GM12865 (cell line): ENCODE measurements at regions not wholly inside any gene's neighbourhood (a gene's known extent, or its start where the extent isn't known, plus 50 kb on each side); places are given as distances from the start of the nearest gene placed in this dataset.

Experiments used
- DNase-seq: peaks from one replicate; pipeline ENCODE4 v3.0.0; 2010; ENCODE audit warnings: low read depth
- H3K4me3 ChIP-seq: 2 replicates; pipeline ENCODE4 v1.5.1; 2011; ENCODE audit warnings: mild to moderate bottlenecking, low read depth, low read length, control low read depth
- TF ChIP-seq, protein P1 (sequence below): IDR thresholded peaks from 2 replicates; pipeline ENCODE4 v1.5.1; 2011; ENCODE audit warnings: low read length, control low read depth, low read depth, inconsistent platforms; ENCODE audit not compliant: insufficient read depth; ENCODE audit errors: missing control alignments

DNA sequence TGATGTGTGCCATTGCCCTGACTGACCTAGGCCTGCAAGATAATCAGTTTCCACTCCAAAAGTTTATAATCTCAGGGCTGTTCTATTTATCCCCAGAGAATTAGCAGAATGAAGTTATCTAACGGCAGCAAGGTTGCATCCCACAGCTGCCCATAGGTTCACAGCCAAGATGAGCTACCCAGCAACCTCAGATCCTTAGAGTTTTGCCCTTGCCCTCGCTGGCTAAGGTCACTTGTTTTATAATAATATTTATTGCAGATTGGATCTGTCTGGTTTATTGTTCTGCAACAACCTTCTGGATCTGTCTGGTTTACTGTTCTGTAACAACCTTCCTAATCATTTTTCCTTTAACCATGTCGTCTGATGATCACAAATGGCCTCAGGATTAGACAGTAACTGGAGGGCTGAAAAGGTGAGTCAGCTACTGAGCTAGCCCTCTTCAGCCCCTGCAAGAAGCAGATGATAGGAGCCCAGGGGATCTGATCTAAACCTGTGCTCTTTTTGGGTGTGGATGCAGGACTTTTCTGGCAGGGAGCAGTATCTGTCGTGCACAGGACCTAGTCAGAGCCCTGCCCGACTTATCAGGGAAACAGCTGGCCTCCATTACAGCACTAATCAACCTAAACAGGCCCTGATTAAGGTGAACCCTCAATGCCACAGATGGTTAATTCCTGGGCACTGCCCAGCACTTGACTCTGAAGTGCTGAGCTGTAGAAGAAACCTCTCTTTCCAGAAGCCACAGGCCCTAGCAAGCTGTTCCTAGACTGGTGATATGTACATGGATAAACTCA lies 642.9 kb upstream of the KIRREL3 start:
- no peak overlapping the region for H3K4me3 ChIP-seq
- TF ChIP-seq, protein P1, sequence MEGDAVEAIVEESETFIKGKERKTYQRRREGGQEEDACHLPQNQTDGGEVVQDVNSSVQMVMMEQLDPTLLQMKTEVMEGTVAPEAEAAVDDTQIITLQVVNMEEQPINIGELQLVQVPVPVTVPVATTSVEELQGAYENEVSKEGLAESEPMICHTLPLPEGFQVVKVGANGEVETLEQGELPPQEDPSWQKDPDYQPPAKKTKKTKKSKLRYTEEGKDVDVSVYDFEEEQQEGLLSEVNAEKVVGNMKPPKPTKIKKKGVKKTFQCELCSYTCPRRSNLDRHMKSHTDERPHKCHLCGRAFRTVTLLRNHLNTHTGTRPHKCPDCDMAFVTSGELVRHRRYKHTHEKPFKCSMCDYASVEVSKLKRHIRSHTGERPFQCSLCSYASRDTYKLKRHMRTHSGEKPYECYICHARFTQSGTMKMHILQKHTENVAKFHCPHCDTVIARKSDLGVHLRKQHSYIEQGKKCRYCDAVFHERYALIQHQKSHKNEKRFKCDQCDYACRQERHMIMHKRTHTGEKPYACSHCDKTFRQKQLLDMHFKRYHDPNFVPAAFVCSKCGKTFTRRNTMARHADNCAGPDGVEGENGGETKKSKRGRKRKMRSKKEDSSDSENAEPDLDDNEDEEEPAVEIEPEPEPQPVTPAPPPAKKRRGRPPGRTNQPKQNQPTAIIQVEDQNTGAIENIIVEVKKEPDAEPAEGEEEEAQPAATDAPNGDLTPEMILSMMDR, result no peak
- no peak for DNase-seq

DNA sequence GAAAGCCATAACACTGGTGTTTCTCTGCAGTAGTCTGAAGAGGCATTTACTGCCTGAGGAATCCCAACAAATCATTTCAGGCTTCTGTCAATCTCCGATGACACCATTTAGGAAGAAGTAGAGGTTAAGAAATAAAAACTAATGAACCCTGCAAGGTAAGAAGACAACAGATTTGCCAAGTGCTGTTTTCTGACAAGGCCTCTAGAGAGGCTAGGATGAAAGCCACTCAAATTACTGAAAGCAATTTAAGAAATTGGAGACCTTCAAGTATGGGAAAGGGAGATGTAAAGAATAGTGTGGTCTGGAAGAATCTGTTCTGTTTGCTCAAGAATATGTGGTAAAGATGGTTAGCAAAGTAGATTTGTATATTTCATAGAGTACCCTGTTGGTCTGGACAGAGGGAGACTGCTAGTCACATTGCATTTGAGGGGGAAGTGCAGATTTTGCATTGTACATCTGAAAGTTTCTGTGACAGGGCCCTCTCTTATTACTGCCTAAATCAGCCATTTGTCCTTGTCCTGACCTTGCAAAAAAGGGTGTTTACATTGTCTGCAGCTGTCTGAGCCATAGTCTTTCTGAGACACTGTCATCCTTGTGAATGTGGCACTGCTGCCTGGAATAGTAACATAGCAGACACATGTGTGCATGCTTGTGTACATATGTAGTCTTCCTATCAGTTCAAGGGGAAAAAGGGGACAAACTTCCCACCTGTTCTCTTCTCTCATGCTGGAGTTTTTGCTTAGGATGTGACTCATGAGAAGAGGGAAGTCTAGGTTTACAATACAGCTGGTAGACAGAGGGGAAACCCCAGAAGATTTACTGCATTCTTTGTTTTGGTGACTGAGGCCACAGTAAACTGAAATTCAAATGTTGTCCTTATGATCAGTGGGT lies 640.2 kb upstream of the KIRREL3 start:
- DNase-seq, result no peak
- TF ChIP-seq, protein P1, result no peak
- no peak overlapping the region for H3K4me3 ChIP-seq

DNA sequence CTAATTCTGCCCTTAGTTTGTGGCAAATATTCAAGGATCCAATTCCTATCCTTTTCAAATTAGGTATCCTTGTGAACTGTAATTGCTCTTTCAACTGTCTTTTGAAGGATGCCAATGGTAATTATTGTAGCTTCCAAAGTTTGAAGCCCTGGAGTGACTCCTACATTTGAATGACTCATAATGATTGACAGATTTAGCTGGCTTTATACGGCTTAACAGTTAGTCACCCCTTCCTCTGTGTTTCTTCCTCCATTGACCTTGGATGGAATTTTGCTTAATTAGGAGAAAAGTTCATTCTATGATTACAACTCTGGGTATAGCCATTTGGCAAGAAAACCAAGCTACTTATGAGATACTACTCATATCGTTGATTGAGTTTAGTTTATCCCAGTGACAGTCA lies 639.3 kb upstream of the KIRREL3 start:
- no peak overlapping the region for H3K4me3 ChIP-seq
- TF ChIP-seq, protein P1, result no peak
- DNase-seq, result no peak

DNA sequence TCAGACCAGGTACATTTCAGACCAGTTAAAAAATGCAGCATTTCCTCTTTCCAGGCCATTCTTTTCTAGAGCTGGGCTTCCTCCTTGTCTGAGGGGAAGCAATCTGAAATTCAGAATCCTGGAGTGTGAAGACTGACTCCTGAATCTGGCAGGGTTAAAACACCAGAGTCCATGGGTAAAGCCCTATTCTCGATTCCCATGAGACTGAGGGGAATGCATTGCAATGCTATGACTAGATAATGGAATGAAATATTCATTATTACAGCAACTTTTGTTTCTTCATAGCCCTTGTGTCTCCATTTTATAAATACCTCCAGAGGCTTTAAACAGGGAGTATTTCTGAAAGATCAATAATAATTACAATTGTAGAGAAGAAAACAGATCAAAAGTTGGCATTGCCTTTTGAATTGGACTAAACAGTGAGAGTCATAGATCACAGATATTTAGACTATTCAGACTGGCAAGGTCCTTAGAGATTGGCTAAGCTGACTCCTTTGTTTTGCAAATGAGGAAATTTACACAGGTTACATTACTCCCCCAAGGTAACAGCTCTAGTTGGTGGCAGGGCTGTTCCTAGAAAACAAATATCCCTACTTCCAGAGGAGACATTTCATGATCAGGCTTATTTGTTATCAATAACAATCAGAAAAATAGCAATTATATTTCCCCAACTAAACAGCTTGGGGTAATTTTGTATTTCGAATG lies 632.6 kb upstream of the KIRREL3 start:
- TF ChIP-seq, protein P1, result no peak
- no peak for DNase-seq
- no peak overlapping the region for H3K4me3 ChIP-seq

DNA sequence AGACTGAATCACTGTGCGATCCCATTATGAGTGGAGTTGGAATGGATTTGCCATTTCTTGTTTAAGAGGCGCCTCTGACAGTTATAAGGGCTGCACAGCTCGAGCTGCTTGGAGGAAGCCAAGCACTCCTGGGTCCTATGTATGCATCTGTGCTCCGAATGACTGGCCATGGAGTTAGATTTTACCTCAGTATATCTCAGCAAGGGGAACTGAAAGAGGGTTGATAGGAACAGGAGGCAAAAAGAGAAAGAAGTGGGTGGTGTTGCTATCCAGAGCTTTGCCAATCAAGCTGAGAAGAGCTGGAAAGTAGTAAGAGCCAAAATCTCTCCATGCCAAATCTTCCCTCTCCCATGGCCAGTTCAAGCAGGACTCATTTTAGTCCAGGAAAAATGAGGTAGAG lies 632.0 kb upstream of the KIRREL3 start:
- no peak for DNase-seq
- TF ChIP-seq, protein P1, result no peak
- H3K4me3 ChIP-seq, result no peak overlapping the region

DNA sequence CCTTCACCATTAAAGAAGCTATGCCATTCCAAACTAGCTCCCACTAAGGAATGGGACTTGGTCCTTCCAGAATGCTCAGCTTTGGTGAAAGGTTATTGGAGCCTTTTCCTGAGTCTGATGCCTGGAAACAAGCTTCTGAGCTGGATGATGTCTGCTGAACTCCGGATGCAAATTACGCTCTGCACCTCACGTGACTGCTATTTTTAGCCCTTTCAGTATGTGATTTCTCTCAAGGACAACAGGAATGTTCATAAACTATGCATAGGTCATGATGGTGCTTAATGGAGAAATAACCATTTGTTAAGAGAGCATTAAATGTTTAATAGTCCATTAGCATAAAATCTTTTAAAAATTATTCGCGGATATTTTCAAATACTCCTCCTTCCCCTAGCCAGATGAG lies 631.4 kb upstream of the KIRREL3 start:
- H3K4me3 ChIP-seq, result no peak overlapping the region
- no peak for DNase-seq
- TF ChIP-seq, protein P1, result no peak
